ENCODE measurements at regions not wholly inside any gene's neighbourhood (a gene's known extent, or its start where the extent isn't known, plus 50 kb on each side); places are given as distances from the start of the nearest gene placed in this dataset.

DNA sequence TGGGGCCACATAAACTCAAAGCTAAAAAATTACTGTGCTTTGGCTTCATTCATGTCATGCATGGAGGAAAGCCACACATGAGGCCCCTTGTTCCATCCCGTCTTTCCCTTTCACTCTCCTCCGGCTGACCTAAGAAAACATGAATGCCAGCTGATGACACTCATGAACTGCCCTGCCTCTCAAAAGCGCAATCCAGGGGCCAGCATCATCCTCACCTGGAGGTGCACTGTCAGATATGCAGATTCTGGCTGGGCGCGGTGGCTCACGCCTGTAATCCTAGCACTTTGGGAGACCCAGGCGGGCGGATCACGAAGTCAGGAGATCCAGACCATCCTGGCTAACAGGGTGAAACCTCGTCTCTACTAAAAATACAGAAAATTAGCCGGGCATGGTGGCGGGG is 116.1 kb upstream of the FOXN3 start:
- Histone ChIP-seq H3K27ac (ENCODE audit: control insufficient read depth, insufficient read depth) (no peak overlapping the region), H2AFZ (ENCODE audit: control insufficient read depth, low read depth, low read length) (no peak overlapping the region), H3K4me3 (no peak overlapping the region), H3K36me3 (ENCODE audit: control insufficient read depth in 2 of 2, insufficient read depth in 2 of 2, low read length in 1 of 2) (no peaks in the 10 kb centered on the region), H3K4me1 (ENCODE audit: control insufficient read depth, insufficient read depth, low read length) (no peaks in the 10 kb centered on the region), H3K27me3 (replicated peaks in 1 of 2; ENCODE audit: control insufficient read depth in 2 of 2, insufficient read depth in 2 of 2, low read length in 1 of 2) (no peaks in the 10 kb centered on the region), H3K4me2 (ENCODE audit: control insufficient read depth, insufficient read depth) (no peak overlapping the region), H3K79me2 (ENCODE audit: control insufficient read depth, insufficient read depth, low read length) (no peaks in the 10 kb centered on the region), H4K20me1 (ENCODE audit: control insufficient read depth, insufficient read depth) (no peaks in the 10 kb centered on the region), H3K9ac (ENCODE audit: control insufficient read depth, insufficient read depth, low read length) (no peak overlapping the region), H3K9me3 (replicated peaks; ENCODE audit: control insufficient read depth, insufficient read depth, low read length) (no peaks in the 10 kb centered on the region)
- SMC1A ChIA-PET (ENCODE audit: uncharacterized antibody, unreplicated experiment) = interaction anchor here (1.0 to 1.1 kb wide), 2 partner anchors 9 to 13 kb away, joined by 3 read pairs; no protein-coding TSS in a partner anchor
- in situ Hi-C loops (cut with MboI) (no loop called here), intact Hi-C loops (cut with micrococcal nuclease; ENCODE audit: unreplicated experiment) (no loop called here)
- POLR2A ChIA-PET = no interaction called here
- ATAC-seq = no peak
- RAD21 ChIA-PET (ENCODE audit: unreplicated experiment) = no interaction called here
- no TSS peak for BruUV-seq (replicated peaks)
- CTCF ChIA-PET = interaction anchor here (0.5 kb wide), 1 partner anchor 33 kb away, joined by 3 read pairs; no protein-coding TSS in a partner anchor
- no peak for FAIRE-seq
- WGBS (ENCODE audit: insufficient coverage, insufficient replicate concordance, low lambda C conversion rate, missing lambda C conversion rate) = 90% methylated on average over 12 of the region's 12 CpGs
- no peak for TF ChIP-seq KDM1A (IDR thresholded peaks at IDR 0.05; ENCODE audit: borderline replicate concordance)
- no peak for TF ChIP-seq RCOR1 (conservative IDR thresholded peaks at IDR 0.05; ENCODE audit: low read depth, low read length)
- no peak for TF ChIP-seq ZNF24 (IDR thresholded peaks at IDR 0.05)
- no peak for TF ChIP-seq WRNIP1 (IDR thresholded peaks at IDR 0.05; ENCODE audit: borderline replicate concordance, low read depth, low read length)
- TF ChIP-seq, protein P1, sequence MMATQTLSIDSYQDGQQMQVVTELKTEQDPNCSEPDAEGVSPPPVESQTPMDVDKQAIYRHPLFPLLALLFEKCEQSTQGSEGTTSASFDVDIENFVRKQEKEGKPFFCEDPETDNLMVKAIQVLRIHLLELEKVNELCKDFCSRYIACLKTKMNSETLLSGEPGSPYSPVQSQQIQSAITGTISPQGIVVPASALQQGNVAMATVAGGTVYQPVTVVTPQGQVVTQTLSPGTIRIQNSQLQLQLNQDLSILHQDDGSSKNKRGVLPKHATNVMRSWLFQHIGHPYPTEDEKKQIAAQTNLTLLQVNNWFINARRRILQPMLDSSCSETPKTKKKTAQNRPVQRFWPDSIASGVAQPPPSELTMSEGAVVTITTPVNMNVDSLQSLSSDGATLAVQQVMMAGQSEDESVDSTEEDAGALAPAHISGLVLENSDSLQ (IDR thresholded peaks at IDR 0.05) = no peak
- no peak for TF ChIP-seq NR2C1 (IDR thresholded peaks at IDR 0.05)
- DNase-seq (ENCODE audit: low read depth, low spot score) = no peak

DNA sequence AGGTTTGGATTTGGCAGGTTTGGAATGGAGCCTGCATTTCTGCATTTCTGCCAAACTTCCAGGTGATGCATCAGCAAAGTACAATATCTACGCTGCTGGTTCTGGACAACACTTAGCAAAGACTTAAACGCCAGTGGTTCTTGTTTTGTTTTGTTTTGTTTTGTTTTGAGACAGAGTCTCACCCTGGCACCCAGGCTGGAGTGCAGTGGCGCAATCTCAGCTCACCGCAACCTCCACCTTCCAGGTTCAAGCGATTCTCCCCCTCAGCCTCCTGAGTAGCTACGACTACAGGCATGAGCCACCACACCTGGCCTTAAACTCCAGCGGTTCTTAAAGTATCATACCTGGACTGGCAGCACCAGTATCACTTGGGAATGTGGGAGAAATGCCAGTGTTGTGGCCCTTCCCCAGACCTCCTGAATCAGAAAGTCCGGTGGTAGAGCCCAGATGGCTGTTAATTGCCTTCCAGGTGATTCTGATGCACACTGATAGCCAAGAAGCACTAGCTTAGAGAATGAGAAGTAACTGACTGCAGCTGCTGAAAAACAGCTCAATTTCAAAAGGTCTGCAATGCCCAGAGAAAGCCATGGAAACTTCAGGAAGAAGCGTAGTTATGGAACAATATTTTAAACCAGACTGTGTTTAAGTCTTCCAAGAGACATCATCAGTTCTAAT is 114.8 kb upstream of the FOXN3 start:
- Histone ChIP-seq H3K4me3 (no peak overlapping the region), H3K4me2 (ENCODE audit: control insufficient read depth, insufficient read depth) (no peak overlapping the region), H3K9ac (ENCODE audit: control insufficient read depth, insufficient read depth, low read length) (no peak overlapping the region), H3K79me2 (ENCODE audit: control insufficient read depth, insufficient read depth, low read length) (no peaks in the 10 kb centered on the region), H3K36me3 (ENCODE audit: control insufficient read depth in 2 of 2, insufficient read depth in 2 of 2, low read length in 1 of 2) (no peaks in the 10 kb centered on the region), H3K9me3 (replicated peaks; ENCODE audit: control insufficient read depth, insufficient read depth, low read length) (no peaks in the 10 kb centered on the region), H3K4me1 (ENCODE audit: control insufficient read depth, insufficient read depth, low read length) (no peaks in the 10 kb centered on the region), H3K27ac (ENCODE audit: control insufficient read depth, insufficient read depth) (no peak overlapping the region), H3K27me3 (replicated peaks in 1 of 2; ENCODE audit: control insufficient read depth in 2 of 2, insufficient read depth in 2 of 2, low read length in 1 of 2) (no peaks in the 10 kb centered on the region), H4K20me1 (ENCODE audit: control insufficient read depth, insufficient read depth) (no peaks in the 10 kb centered on the region), H2AFZ (ENCODE audit: control insufficient read depth, low read depth, low read length) (no peak overlapping the region)
- no peak for DNase-seq (ENCODE audit: low read depth, low spot score)
- ATAC-seq = no peak
- ChIA-PET RAD21 (ENCODE audit: unreplicated experiment) (no interaction called here), SMC1A (ENCODE audit: uncharacterized antibody, unreplicated experiment) (no interaction called here), CTCF (interaction anchor here (0.8 kb wide), 1 partner anchor 11 kb away, joined by 3 read pairs; no protein-coding TSS in a partner anchor), POLR2A (no interaction called here)
- no TSS peak for BruUV-seq (replicated peaks)
- in situ Hi-C loops (cut with MboI) = no loop called here
- intact Hi-C loops (cut with micrococcal nuclease; ENCODE audit: unreplicated experiment) = no loop called here
- WGBS (ENCODE audit: insufficient coverage, insufficient replicate concordance, low lambda C conversion rate, missing lambda C conversion rate) = 88% methylated on average over 9 of the region's 9 CpGs
- no peak for TF ChIP-seq NFXL1 (IDR thresholded peaks at IDR 0.05; ENCODE audit: borderline replicate concordance)
- no peak for FAIRE-seq

Data from GM12878 (cell line).